ENCODE measurements at regions not wholly inside any gene's neighbourhood (a gene's known extent, or its start where the extent isn't known, plus 50 kb on each side); places are given as distances from the start of the nearest gene placed in this dataset.
"Not testable (repeated sequence)": the region's sequence is repeated elsewhere in the genome, so short reads cannot be mapped to it uniquely, and the experiment has no call there.

DNA sequence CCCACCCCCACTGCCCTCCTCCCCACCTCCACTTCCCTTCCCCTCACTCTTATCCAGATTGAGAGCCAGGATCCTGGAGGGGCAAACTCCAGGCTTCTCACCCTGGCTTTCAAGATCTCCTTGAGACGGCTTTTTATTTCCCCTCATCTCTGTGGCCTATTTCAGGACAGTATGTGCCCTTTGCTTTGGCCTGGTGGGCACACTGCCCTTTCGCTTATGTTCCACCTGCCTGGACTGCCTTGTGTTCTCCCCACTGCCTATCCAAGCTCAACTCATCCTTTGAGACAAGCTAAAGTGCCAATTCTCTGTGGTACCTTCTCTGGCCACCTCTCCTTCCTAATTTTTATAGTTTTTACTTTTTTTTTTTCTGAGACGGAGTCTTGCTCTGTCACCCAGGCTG, 95.9 kb upstream of the SEC22B start:
- CTCF ChIA-PET, POLR2A ChIA-PET, H3K4me3 Mint-ChIP-seq: not testable (repeated sequence)

DNA sequence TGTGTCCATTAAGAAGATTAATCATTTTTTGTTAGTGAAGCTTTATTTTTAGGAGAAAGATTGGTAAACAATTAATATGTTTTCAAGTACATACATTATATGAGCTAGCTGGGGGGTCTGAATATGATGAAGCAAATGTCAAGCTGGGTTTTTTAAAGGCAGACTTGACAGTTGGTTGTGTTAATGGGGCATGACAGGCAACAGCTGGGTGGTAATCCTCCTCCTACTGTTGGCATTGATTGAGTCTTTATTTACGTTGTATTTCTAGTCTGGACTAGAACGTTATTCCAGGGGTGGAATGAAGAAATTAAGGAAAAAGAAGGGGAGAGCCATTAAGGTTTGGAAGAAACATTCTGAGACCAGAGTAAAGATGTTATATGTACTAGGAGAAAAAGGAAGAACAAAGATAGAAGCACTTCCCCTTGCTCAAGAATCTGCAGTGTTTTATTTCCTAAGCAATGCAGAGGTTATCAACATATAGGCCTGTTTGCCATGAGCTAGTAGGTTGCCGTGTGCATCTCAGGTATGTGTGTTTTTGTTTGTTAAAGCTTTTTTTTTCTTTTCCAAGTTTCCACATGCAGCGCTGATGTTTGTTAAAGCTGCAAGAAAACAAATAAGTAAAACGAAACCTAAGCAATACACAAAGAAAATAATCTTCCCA, 95.4 kb upstream of the SEC22B start:
- H3K36me3 Mint-ChIP-seq; H3K4me3 Mint-ChIP-seq; H3K27me3 ChIP-seq (ENCODE audit: insufficient read depth, low read length, poor library complexity, severe bottlenecking); DNase-seq; H3K9me3 ChIP-seq (ENCODE audit: low read length); H3K36me3 ChIP-seq (ENCODE audit: insufficient read depth, low read length); H3K27ac ChIP-seq (ENCODE audit: low read depth, low read length); H3K27ac Mint-ChIP-seq; POLR2A ChIA-PET; CTCF ChIA-PET; H3K4me3 ChIP-seq (ENCODE audit: low read length); H3K4me1 Mint-ChIP-seq; H3K27me3 Mint-ChIP-seq; H3K4me1 ChIP-seq (ENCODE audit: insufficient read depth, low read length); H3K9me3 Mint-ChIP-seq: not testable (repeated sequence)

More for the DNA sequence above, 95.9 kb upstream of the SEC22B start:
- H3K4me3 ChIP-seq (ENCODE audit: low read length); H3K4me1 Mint-ChIP-seq; H3K9me3 Mint-ChIP-seq; H3K27ac Mint-ChIP-seq; DNase-seq; H3K9me3 ChIP-seq (ENCODE audit: low read length); H3K36me3 ChIP-seq (ENCODE audit: insufficient read depth, low read length); H3K27me3 Mint-ChIP-seq; H3K4me1 ChIP-seq (ENCODE audit: insufficient read depth, low read length); H3K27me3 ChIP-seq (ENCODE audit: insufficient read depth, low read length, poor library complexity, severe bottlenecking); H3K27ac ChIP-seq (ENCODE audit: low read depth, low read length); H3K36me3 Mint-ChIP-seq: not testable (repeated sequence)

DNA sequence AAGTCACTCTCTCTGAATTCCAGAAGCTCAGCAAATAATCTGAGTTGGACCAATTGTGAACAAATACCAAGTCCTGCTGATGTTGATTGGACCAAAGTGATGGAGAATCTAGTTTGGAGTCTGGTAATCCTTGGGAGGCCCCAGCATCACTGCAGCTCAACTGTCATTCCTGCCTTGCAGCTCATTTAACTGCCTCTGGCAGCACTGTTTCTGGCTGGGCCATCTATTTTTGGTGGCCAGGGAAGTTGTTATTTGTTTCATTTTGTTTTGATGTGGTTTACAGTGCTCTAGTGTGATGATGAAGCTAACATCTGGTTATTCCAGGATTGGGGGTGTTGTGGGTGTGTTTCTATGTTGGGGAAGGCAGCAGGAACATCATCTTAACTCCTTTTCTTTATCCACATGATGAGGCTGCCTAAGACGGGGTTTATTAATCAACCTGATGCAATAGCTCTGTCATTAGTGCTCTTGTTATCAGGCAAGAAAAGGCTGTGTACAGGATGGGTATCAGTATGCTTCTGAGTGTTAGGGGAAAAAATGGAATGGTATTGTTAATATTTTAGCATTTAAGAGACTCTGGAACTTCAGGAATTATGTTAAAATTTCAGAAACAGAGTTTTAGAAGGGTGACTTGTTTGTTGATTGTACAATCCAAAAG, 91.7 kb upstream of the SEC22B start:
- H3K9me3 Mint-ChIP-seq; H3K27me3 ChIP-seq (ENCODE audit: insufficient read depth, low read length, poor library complexity, severe bottlenecking); H3K4me1 ChIP-seq (ENCODE audit: insufficient read depth, low read length); H3K36me3 ChIP-seq (ENCODE audit: insufficient read depth, low read length); H3K9me3 ChIP-seq (ENCODE audit: low read length); CTCF ChIA-PET; H3K4me1 Mint-ChIP-seq; H3K4me3 Mint-ChIP-seq; DNase-seq; H3K27ac ChIP-seq (ENCODE audit: low read depth, low read length); H3K27me3 Mint-ChIP-seq; H3K4me3 ChIP-seq (ENCODE audit: low read length); H3K27ac Mint-ChIP-seq; H3K36me3 Mint-ChIP-seq; POLR2A ChIA-PET: not testable (repeated sequence)

DNA sequence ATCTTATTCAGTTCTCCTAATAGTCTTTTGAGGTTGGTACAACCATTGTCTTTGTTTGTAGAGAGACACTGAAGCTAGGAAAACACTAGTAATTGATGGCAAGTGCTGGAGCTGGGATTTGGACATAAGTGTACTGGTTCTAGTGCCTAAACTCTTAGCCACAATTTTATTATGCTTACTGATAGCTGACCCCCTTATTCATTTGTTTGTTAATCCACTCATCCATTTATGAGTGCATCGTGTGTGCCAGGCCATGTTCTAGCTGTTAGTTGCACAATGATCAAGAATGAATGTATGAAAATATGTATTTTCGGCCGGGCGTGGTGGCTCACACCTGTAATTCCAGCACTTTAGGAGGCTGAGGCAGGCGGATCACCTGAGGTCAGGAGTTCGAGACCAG, 88.2 kb upstream of the SEC22B start:
- H3K4me3 ChIP-seq (ENCODE audit: low read length); H3K4me3 Mint-ChIP-seq; H3K27me3 ChIP-seq (ENCODE audit: insufficient read depth, low read length, poor library complexity, severe bottlenecking); H3K27ac Mint-ChIP-seq; H3K27ac ChIP-seq (ENCODE audit: low read depth, low read length); H3K9me3 Mint-ChIP-seq; H3K27me3 Mint-ChIP-seq; H3K4me1 ChIP-seq (ENCODE audit: insufficient read depth, low read length); H3K4me1 Mint-ChIP-seq; H3K36me3 ChIP-seq (ENCODE audit: insufficient read depth, low read length); H3K36me3 Mint-ChIP-seq; DNase-seq; H3K9me3 ChIP-seq (ENCODE audit: low read length); POLR2A ChIA-PET; CTCF ChIA-PET: not testable (repeated sequence)

DNA sequence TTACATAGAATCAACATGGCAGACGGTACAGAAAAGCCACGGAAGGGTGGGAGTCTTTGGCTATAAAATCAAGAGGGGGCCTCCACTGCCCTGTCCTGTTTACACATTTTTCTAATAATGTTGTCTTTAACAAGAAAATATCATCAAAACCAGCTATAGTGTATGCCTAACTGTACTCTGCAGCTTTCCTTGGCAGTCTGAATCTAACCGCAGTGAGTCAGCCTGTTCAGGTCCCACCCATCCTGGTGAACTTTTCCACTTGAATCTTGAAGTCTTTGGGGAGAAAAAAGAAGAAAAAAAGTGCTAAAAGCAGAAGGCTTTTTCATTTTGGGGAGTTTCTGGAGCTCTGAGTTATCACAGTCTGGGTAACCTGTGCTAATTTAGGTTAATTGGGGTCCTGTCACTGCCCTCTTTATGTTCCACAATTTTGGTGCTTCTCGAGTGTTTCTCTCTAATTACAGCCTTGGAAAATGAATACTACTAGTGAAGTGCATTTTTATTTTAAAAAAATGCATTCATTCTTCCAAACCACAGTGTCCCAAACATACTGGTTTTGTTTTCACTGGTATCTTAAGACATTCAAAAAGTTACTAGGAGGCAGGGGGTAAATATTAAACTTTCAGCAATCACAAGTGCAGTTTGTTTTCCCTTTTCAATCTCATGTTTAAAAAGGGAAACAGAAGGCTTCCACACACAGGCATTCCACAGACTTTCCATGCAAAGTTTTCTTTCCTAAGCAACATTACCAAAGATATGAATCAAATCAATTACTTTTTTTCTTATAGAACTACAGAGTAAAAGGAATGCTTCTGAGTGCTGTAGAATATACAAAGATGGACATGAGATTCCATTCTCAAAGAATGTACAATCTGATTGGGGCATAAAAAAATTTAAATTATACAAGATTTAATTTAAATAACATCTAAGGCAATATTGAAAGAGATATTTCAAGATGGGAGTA, 86.8 kb upstream of the SEC22B start:
- H3K9me3 Mint-ChIP-seq; H3K9me3 ChIP-seq (ENCODE audit: low read length); H3K36me3 Mint-ChIP-seq; DNase-seq; CTCF ChIA-PET; POLR2A ChIA-PET; H3K36me3 ChIP-seq (ENCODE audit: insufficient read depth, low read length); H3K4me1 Mint-ChIP-seq; H3K4me1 ChIP-seq (ENCODE audit: insufficient read depth, low read length); H3K27me3 ChIP-seq (ENCODE audit: insufficient read depth, low read length, poor library complexity, severe bottlenecking); H3K4me3 ChIP-seq (ENCODE audit: low read length); H3K27ac ChIP-seq (ENCODE audit: low read depth, low read length); H3K4me3 Mint-ChIP-seq; H3K27ac Mint-ChIP-seq; H3K27me3 Mint-ChIP-seq: not testable (repeated sequence)

DNA sequence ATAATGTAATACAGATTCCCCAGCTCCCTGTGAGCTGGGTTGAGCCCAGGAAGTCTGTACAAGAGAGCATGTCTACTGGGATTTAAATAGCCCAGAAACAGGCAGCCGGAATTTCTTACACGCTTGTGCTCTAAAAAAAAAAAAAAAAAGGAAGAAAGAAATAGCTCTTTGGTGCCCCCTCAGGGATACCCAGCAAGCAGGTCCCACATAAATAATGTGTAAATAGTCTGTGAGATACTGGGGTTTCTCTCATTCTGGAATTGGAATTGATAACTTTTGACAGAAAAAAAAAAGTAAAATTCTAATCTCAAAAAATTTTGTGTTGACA, 81.4 kb upstream of the SEC22B start:
- H3K9me3 Mint-ChIP-seq; H3K27me3 ChIP-seq (ENCODE audit: insufficient read depth, low read length, poor library complexity, severe bottlenecking); POLR2A ChIA-PET; DNase-seq; H3K9me3 ChIP-seq (ENCODE audit: low read length); H3K4me1 Mint-ChIP-seq; H3K27ac Mint-ChIP-seq; CTCF ChIA-PET; H3K36me3 ChIP-seq (ENCODE audit: insufficient read depth, low read length); H3K4me3 ChIP-seq (ENCODE audit: low read length); H3K27ac ChIP-seq (ENCODE audit: low read depth, low read length); H3K4me3 Mint-ChIP-seq; H3K27me3 Mint-ChIP-seq; H3K36me3 Mint-ChIP-seq; H3K4me1 ChIP-seq (ENCODE audit: insufficient read depth, low read length): not testable (repeated sequence)

DNA sequence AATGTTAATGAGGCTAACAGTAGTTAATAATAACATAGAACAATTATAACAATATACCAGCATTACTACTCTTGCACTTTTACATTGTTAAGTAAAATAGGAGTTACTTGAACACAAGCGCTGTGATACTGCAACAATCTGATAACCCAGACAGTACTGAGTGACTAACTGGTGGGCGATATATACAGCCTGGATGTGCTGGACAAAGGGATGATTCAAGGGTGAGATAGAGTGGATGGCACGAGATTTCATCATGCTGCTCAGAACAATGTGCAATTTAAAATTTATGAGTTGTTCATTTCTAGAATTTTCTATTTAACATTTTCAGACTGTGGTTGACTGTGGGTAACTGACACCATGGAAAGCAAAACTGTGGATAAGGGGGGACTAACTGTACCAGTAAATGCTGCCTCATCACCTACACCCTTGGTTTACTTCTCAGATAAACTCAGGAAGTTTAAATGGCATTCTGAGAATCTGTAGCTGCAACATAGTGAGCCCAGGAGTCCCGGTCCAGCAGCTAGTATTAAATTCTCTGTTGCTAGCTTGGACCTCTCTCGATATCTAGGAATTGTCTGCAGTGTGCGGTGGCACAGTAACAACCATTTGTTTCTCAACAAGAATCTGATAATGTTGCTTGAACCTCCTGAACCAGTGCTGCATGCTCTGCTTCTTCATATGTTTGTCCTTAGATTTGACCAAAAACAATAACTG, 80.9 kb upstream of the SEC22B start:
- H3K4me3 Mint-ChIP-seq; H3K27ac ChIP-seq (ENCODE audit: low read depth, low read length); H3K36me3 ChIP-seq (ENCODE audit: insufficient read depth, low read length); POLR2A ChIA-PET; H3K4me1 Mint-ChIP-seq; H3K27me3 ChIP-seq (ENCODE audit: insufficient read depth, low read length, poor library complexity, severe bottlenecking); H3K4me3 ChIP-seq (ENCODE audit: low read length); H3K9me3 ChIP-seq (ENCODE audit: low read length); H3K27ac Mint-ChIP-seq; DNase-seq; H3K27me3 Mint-ChIP-seq; H3K36me3 Mint-ChIP-seq; H3K9me3 Mint-ChIP-seq; H3K4me1 ChIP-seq (ENCODE audit: insufficient read depth, low read length); CTCF ChIA-PET: not testable (repeated sequence)

DNA sequence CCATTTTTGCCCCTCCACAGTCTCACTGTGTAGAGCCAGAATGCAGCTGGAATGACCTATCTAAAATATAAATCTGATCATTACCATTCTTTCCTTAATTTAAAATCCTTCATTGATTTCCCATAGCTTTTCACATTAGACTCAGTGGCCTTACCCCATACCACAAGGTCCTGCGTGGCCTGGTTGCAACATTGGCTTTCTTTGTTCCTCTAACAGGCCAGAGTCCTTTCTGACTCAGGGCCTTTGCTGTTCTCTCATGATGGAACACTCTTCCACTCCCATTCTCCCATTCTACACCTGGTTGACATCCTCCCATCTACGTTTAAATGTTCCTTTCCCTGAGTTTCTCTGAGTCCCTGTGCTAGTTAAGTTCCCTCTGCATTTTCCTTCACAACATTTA, 74.4 kb upstream of the SEC22B start:
- H3K27ac ChIP-seq (ENCODE audit: low read depth, low read length); H3K27ac Mint-ChIP-seq; H3K36me3 ChIP-seq (ENCODE audit: insufficient read depth, low read length); H3K4me1 Mint-ChIP-seq; CTCF ChIA-PET; H3K4me3 ChIP-seq (ENCODE audit: low read length); H3K9me3 ChIP-seq (ENCODE audit: low read length); H3K36me3 Mint-ChIP-seq; POLR2A ChIA-PET; H3K4me3 Mint-ChIP-seq; H3K27me3 ChIP-seq (ENCODE audit: insufficient read depth, low read length, poor library complexity, severe bottlenecking); H3K4me1 ChIP-seq (ENCODE audit: insufficient read depth, low read length); DNase-seq; H3K27me3 Mint-ChIP-seq; H3K9me3 Mint-ChIP-seq: not testable (repeated sequence)
